H1 (cell line): ENCODE measurements at regions not wholly inside any gene's neighbourhood (a gene's known extent, or its start where the extent isn't known, plus 50 kb on each side); places are given as distances from the start of the nearest gene placed in this dataset.

Experiments used
- CTCF ChIA-PET: fragments of 300-600 bp; sonication (Branson Sonifier 250); formaldehyde crosslinking; loops from one replicate; lab custom pipeline; 2021; ENCODE audit not compliant: partially characterized antibody; lab: Charles Lee
- POLR2A ChIA-PET: fragments of 300-600 bp; sonication (Branson Sonifier 250); formaldehyde crosslinking; loops from one replicate; lab custom pipeline; 2021; ENCODE audit warnings: inconsistent platforms; ENCODE audit not compliant: partially characterized antibody; lab: Charles Lee
- DNase-seq, 2 experiments: peaks; one replicate each; pipeline versions ENCODE4 v3.0.0 to v3.0.0-alpha.2; 2010 to 2022; ENCODE audit warnings: low spot score in 2 of 2, low read depth in 1 of 2, mixed read lengths in 1 of 2
- FAIRE-seq: peaks from 2 replicates; lab custom pipeline; 2011; peaks lifted over from hg19 to GRCh38; lab: Jason Lieb, UNC
- H2AFZ ChIP-seq: 2 replicates; pipeline ENCODE4 v1.8.1; 2012; ENCODE audit warnings: low read length, inconsistent platforms
- H2AK5ac ChIP-seq: 2 replicates; pipeline ENCODE4 v1.6.1; 2013; ENCODE audit warnings: low read depth, low read length
- H2BK120ac ChIP-seq: replicated peaks from 2 replicates; pipeline ENCODE3; 2013; ENCODE audit warnings: low read depth, low read length, inconsistent platforms
- H2BK12ac ChIP-seq: 2 replicates; pipeline ENCODE4 v1.6.1; 2013; ENCODE audit warnings: low read depth, low read length
- H2BK15ac ChIP-seq: 2 replicates; pipeline ENCODE4 v1.6.1; 2013; ENCODE audit warnings: low read length
- H2BK20ac ChIP-seq: 2 replicates; pipeline ENCODE4 v1.6.1; 2013; ENCODE audit warnings: low read length
- H2BK5ac ChIP-seq: 2 replicates; pipeline ENCODE4 v1.6.1; 2013; ENCODE audit warnings: low read depth, low read length
- H3K14ac ChIP-seq: 2 replicates; pipeline ENCODE4 v1.6.1; 2013; ENCODE audit warnings: inconsistent platforms; ENCODE audit not compliant: insufficient read length
- H3K18ac ChIP-seq: 2 replicates; pipeline ENCODE4 v1.6.1; 2013; ENCODE audit warnings: low read length; ENCODE audit errors: extremely low read depth
- H3K23ac ChIP-seq: 2 replicates; pipeline ENCODE4 v1.6.1; 2013; ENCODE audit warnings: inconsistent platforms; ENCODE audit not compliant: insufficient read length
- H3K23me2 ChIP-seq: 2 replicates; pipeline ENCODE4 v1.6.1; 2013; ENCODE audit warnings: low read depth, low read length
- H3K27ac ChIP-seq: 2 replicates; pipeline ENCODE4 v1.6.1; 2011; ENCODE audit warnings: low read depth, low read length, inconsistent platforms
- H3K27me3 ChIP-seq, 4 experiments: replicated peaks in 1 of 4; 1 replicate in 1 of 4; 2 replicates in 3 of 4; pipeline versions ENCODE4 v1.6.1 to v1.8.1; 2011 to 2013; ENCODE audit warnings: low read length in 3 of 4, mild to moderate bottlenecking in 3 of 4, inconsistent platforms in 2 of 4, mixed read lengths in 2 of 4, moderate library complexity in 1 of 4; ENCODE audit not compliant: control insufficient read depth in 3 of 4, insufficient read depth in 3 of 4; ENCODE audit errors: extremely low read depth in 1 of 4
- H3K36me3 ChIP-seq, 4 experiments: 2 replicates each; pipeline versions ENCODE4 v1.6.1 to v1.8.1; 2011 to 2013; ENCODE audit warnings: mild to moderate bottlenecking in 4 of 4, low read length in 3 of 4, moderate library complexity in 2 of 4, control low read depth in 1 of 4, inconsistent platforms in 1 of 4; ENCODE audit not compliant: insufficient read depth in 4 of 4, control insufficient read depth in 2 of 4
- H3K4ac ChIP-seq: replicated peaks from 2 replicates; pipeline ENCODE3; 2013; ENCODE audit warnings: low read length, low read depth, mixed read lengths, inconsistent platforms; ENCODE audit not compliant: insufficient read length
- H3K4me1 ChIP-seq, 4 experiments: replicated peaks in 1 of 4; 1 replicate in 1 of 4; 2 replicates in 3 of 4; pipeline versions ENCODE4 v1.6.1 to v1.8.1; 2011 to 2013; ENCODE audit warnings: low read length in 3 of 4, inconsistent platforms in 2 of 4, mixed read lengths in 1 of 4; ENCODE audit not compliant: insufficient read depth in 4 of 4, control insufficient read depth in 3 of 4
- H3K4me2 ChIP-seq, 2 experiments: 2 replicates each; pipeline versions ENCODE4 v1.6.1 to v1.8.1; 2011 to 2013; ENCODE audit warnings: low read depth in 2 of 2, low read length in 2 of 2, control low read depth in 1 of 2, inconsistent platforms in 1 of 2, mild to moderate bottlenecking in 1 of 2; ENCODE audit not compliant: insufficient read depth in 1 of 2
- H3K4me3 ChIP-seq, 4 experiments: fragments of 200-600, 300-600 bp in 1 of 4; sonication (generic), shearing (Covaris generic), sonication (Bioruptor Twin) in 1 of 4; 2 replicates each; pipeline versions ENCODE4 v1.5.1 to v1.8.1; 2011 to 2016; ENCODE audit warnings: low read length in 4 of 4, low read depth in 3 of 4, control low read depth in 2 of 4, inconsistent platforms in 2 of 4, mild to moderate bottlenecking in 2 of 4, mixed read lengths in 1 of 4, moderate library complexity in 1 of 4; ENCODE audit not compliant: insufficient read depth in 2 of 4; ENCODE audit errors: extremely low read depth in 1 of 4
- H3K56ac ChIP-seq: replicated peaks from 2 replicates; pipeline ENCODE3; 2013; ENCODE audit warnings: low read depth, mild to moderate bottlenecking, mixed read lengths, low read length, inconsistent platforms; ENCODE audit not compliant: insufficient read length
- H3K79me1 ChIP-seq: 2 replicates; pipeline ENCODE4 v1.6.1; 2013; ENCODE audit warnings: low read depth, low read length, control low read depth
- H3K79me2 ChIP-seq, 2 experiments: 2 replicates each; pipeline versions ENCODE4 v1.6.1 to v1.8.1; 2012 to 2013; ENCODE audit warnings: low read length in 2 of 2, mild to moderate bottlenecking in 2 of 2, inconsistent platforms in 1 of 2; ENCODE audit not compliant: insufficient read depth in 2 of 2, control insufficient read depth in 1 of 2
- H3K9ac ChIP-seq, 4 experiments: replicated peaks in 1 of 4; 1 replicate in 1 of 4; 2 replicates in 3 of 4; pipeline versions ENCODE4 v1.6.1 to v1.8.1; 2011 to 2013; ENCODE audit warnings: low read depth in 3 of 4, low read length in 3 of 4, control low read depth in 2 of 4, mild to moderate bottlenecking in 2 of 4, moderate library complexity in 2 of 4, inconsistent platforms in 1 of 4; ENCODE audit errors: extremely low read depth in 1 of 4
- H3K9me3 ChIP-seq, 2 experiments: 2 replicates each; pipeline versions ENCODE4 v1.6.1 to v1.8.1; 2012 to 2013; ENCODE audit warnings: mild to moderate bottlenecking in 2 of 2, moderate library complexity in 2 of 2, control low read depth in 1 of 2, inconsistent platforms in 1 of 2, low read depth in 1 of 2, low read length in 1 of 2, mixed read lengths in 1 of 2; ENCODE audit not compliant: insufficient read depth in 2 of 2
- H4K20me1 ChIP-seq, 2 experiments: replicated peaks in 1 of 2; 2 replicates each; pipeline versions ENCODE3 to v1.8.1; 2011 to 2013; ENCODE audit warnings: inconsistent platforms in 2 of 2, low read length in 2 of 2, mild to moderate bottlenecking in 1 of 2; ENCODE audit not compliant: insufficient read depth in 2 of 2, control insufficient read depth in 1 of 2
- H4K5ac ChIP-seq: 2 replicates; pipeline ENCODE4 v1.6.1; 2013; ENCODE audit warnings: low read length, low read depth, mixed read lengths, inconsistent platforms; ENCODE audit not compliant: insufficient read length
- H4K8ac ChIP-seq: 2 replicates; pipeline ENCODE4 v1.8.0; 2013; ENCODE audit warnings: mild to moderate bottlenecking, moderate library complexity, low read length, inconsistent platforms; ENCODE audit not compliant: insufficient read depth; ENCODE audit errors: extremely low read depth
- H4K91ac ChIP-seq: replicated peaks from 2 replicates; pipeline ENCODE3; 2013; ENCODE audit warnings: low read length, mixed read lengths, inconsistent platforms; ENCODE audit not compliant: insufficient read length
- CBX5 ChIP-seq: fragments of 300-800, 300-1000 bp; sonication (generic); IDR thresholded peaks from 2 replicates; pipeline ENCODE4 v1.7.1; 2016; ENCODE audit warnings: antibody characterized with exemption, low read length, low read depth
- CREB1 ChIP-seq: IDR thresholded peaks from 2 replicates; pipeline ENCODE4 v1.6.1; 2012; ENCODE audit warnings: inconsistent platforms
- CTBP2 ChIP-seq: IDR thresholded peaks from 2 replicates; pipeline ENCODE4 v1.7.0; 2011; ENCODE audit warnings: borderline replicate concordance, mild to moderate bottlenecking, moderate library complexity, mixed read lengths, low read length; ENCODE audit not compliant: insufficient read depth, insufficient read length
- GABPA ChIP-seq: IDR thresholded peaks from 2 replicates; pipeline ENCODE4 v1.6.1; 2011; ENCODE audit warnings: mild to moderate bottlenecking, low read length, moderate library complexity, borderline replicate concordance; ENCODE audit not compliant: insufficient read depth
- GTF2F1 ChIP-seq: IDR thresholded peaks from 2 replicates; pipeline ENCODE4 v1.6.1; 2012; ENCODE audit warnings: low read depth, low read length, improper control_type of control experiment, borderline replicate concordance
- HDAC2 ChIP-seq, 2 experiments: fragments of 300-600 bp in 1 of 2; sonication (generic) in 1 of 2; IDR thresholded peaks; 2 replicates each; pipeline ENCODE4 v1.6.1; 2011 to 2012; ENCODE audit warnings: low read depth in 2 of 2, low read length in 2 of 2, mild to moderate bottlenecking in 2 of 2, moderate library complexity in 2 of 2, borderline replicate concordance in 1 of 2, inconsistent platforms in 1 of 2
- JUND ChIP-seq: IDR thresholded peaks from 2 replicates; pipeline ENCODE4 v1.6.1; 2011; ENCODE audit warnings: mild to moderate bottlenecking, improper control_type of control experiment, low read length
- KDM5A ChIP-seq: fragments of 200-600 bp; IDR thresholded peaks from 2 replicates; pipeline ENCODE4 v1.7.1; 2012; ENCODE audit warnings: mild to moderate bottlenecking, low read length, inconsistent platforms, mixed read lengths
- NRF1 ChIP-seq: IDR thresholded peaks from 2 replicates; pipeline ENCODE4 v1.6.1; 2011; ENCODE audit warnings: mild to moderate bottlenecking, low read depth, low read length, improper control_type of control experiment
- POLR2AphosphoS5 ChIP-seq: IDR thresholded peaks from 2 replicates; pipeline ENCODE4 v1.6.1; 2011; ENCODE audit warnings: low read depth, low read length
- RNF2 ChIP-seq: fragments of 200-900, 300-1000 bp; sonication (generic); IDR thresholded peaks from 2 replicates; pipeline ENCODE4 v1.7.1; 2016; ENCODE audit warnings: borderline replicate concordance, low read depth, mild to moderate bottlenecking, antibody characterized with exemption, low read length; ENCODE audit not compliant: poor library complexity, severe bottlenecking; ENCODE audit errors: missing control alignments
- SP1 ChIP-seq: IDR thresholded peaks from 2 replicates; pipeline ENCODE4 v1.6.1; 2011; ENCODE audit warnings: low read depth, low read length
- TAF1 ChIP-seq: IDR thresholded peaks from 2 replicates; pipeline ENCODE4 v1.6.1; 2011; ENCODE audit warnings: mild to moderate bottlenecking, low read depth, low read length
- ZNF274 ChIP-seq: IDR thresholded peaks from 2 replicates; pipeline ENCODE4 v1.7.0; 2012; ENCODE audit warnings: low read length, borderline replicate concordance; ENCODE audit errors: extremely low read depth
- WGBS, 2 experiments: shearing (Covaris generic) in 1 of 2; methylation state at CpG; one replicate each; pipeline versions ENCODE4 v1.1.6 to v1.1.7; 2013 to 2015; ENCODE audit warnings: low lambda C conversion rate in 2 of 2, mixed read lengths in 2 of 2, inconsistent platforms in 1 of 2, low coverage in 1 of 2, missing lambda C conversion rate in 1 of 2; ENCODE audit not compliant: insufficient replicate concordance in 2 of 2, insufficient coverage in 1 of 2, insufficient read length in 1 of 2; ENCODE audit errors: extremely low coverage in 1 of 2, missing lambda C conversion rate in 1 of 2; 5-methylcytosine and 5-hydroxymethylcytosine counted together

GRCh38 chr13:79709471-79709870 is 228.5 kb downstream of the NDFIP2 start:
- H3K18ac ChIP-seq = no peak overlapping the region
- no peak overlapping the region for H2BK20ac ChIP-seq
- DNase-seq = no peak
- H2AFZ ChIP-seq = no peak overlapping the region
- H2BK15ac ChIP-seq = no peak overlapping the region
- H4K91ac ChIP-seq = no peak overlapping the region
- no peak overlapping the region for H3K9ac ChIP-seq
- ChIA-PET POLR2A (no interaction called here), CTCF (interaction anchor here (0.7 kb wide), 1 partner anchor 266 kb away, joined by 3 read pairs; no protein-coding TSS in a partner anchor)
- no peaks in the 10 kb centered on the region for H3K4me1 ChIP-seq
- H3K79me1 ChIP-seq = no peaks in the 10 kb centered on the region
- H4K20me1 ChIP-seq = no peaks in the 10 kb centered on the region
- no peak overlapping the region for H3K56ac ChIP-seq
- H3K14ac ChIP-seq = no peak overlapping the region
- H2AK5ac ChIP-seq = no peak overlapping the region
- H3K36me3 ChIP-seq = no peaks in the 10 kb centered on the region
- H3K27ac ChIP-seq = no peak overlapping the region
- H3K27me3 ChIP-seq = no peaks in the 10 kb centered on the region
- no peaks in the 10 kb centered on the region for H3K79me2 ChIP-seq
- no peak overlapping the region for H4K5ac ChIP-seq
- FAIRE-seq = no peak
- no peak overlapping the region for H2BK12ac ChIP-seq
- 81% methylated on average over 2 of the region's 2 CpGs; no CpG with 5 or more reads in 1 of the 2 experiments for WGBS, 2 experiments
- H3K4me2 ChIP-seq = no peak overlapping the region
- no peak overlapping the region for H4K8ac ChIP-seq
- no peaks in the 10 kb centered on the region for H3K23me2 ChIP-seq
- H3K9me3 ChIP-seq = no peaks in the 10 kb centered on the region
- no peak overlapping the region for H2BK120ac ChIP-seq
- TF ChIP-seq HDAC2 (IDR thresholded peaks at IDR 0.05; ENCODE audit: borderline replicate concordance in 1 of 2, low read depth in 2 of 2, low read length in 2 of 2) = no peak
- TF ChIP-seq KDM5A = no peak
- no peak for TF ChIP-seq CBX5
- no peak for TF ChIP-seq RNF2
- no peak for TF ChIP-seq SP1
- TF ChIP-seq NRF1 = no peak
- TF ChIP-seq JUND = no peak
- no peak for TF ChIP-seq CTBP2
- no peak for TF ChIP-seq POLR2AphosphoS5
- no peak for TF ChIP-seq ZNF274
- TF ChIP-seq CREB1 = no peak
- TF ChIP-seq GABPA = no peak
- TF ChIP-seq GTF2F1 = no peak
- no peak for TF ChIP-seq TAF1
- H3K4me3 ChIP-seq = no peak overlapping the region
- H3K4ac ChIP-seq = no peak overlapping the region
- no peak overlapping the region for H3K23ac ChIP-seq
- no peak overlapping the region for H2BK5ac ChIP-seq
